GM12865 (cell line): ENCODE measurements at regions not wholly inside any gene's neighbourhood (a gene's known extent, or its start where the extent isn't known, plus 50 kb on each side); places are given as distances from the start of the nearest gene placed in this dataset.
"Not testable (repeated sequence)": the region's sequence is repeated elsewhere in the genome, so short reads cannot be mapped to it uniquely, and the experiment has no call there.

Experiments
- DNase-seq: peaks from one replicate; pipeline ENCODE4 v3.0.0; 2010; ENCODE audit warnings: low read depth
- H3K4me3 ChIP-seq: 2 replicates; pipeline ENCODE4 v1.5.1; 2011; ENCODE audit warnings: mild to moderate bottlenecking, low read depth, low read length, control low read depth
- TF ChIP-seq, protein P1 (sequence below): IDR thresholded peaks from 2 replicates; pipeline ENCODE4 v1.5.1; 2011; ENCODE audit warnings: low read length, control low read depth, low read depth, inconsistent platforms; ENCODE audit not compliant: insufficient read depth; ENCODE audit errors: missing control alignments

DNA sequence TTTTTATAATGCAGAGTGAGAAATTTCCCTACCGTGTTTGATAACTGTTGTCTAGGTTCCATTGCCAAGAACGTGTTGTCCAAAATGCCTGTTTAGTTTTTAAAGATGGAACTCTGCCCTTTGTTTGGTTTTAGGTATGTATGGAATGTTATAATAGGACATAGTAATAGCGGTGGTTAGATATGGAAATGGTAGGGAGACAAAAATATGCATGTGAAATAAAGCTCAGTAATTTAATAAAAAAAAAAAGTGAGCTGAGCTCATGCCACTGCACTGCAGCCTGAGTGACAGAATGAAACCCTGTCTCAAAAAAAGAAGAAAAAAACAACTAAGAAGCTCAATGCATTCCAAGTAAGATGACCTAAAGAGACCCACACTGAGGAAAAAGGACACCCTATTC is 72.9 kb downstream of the ZNF783 start:
- DNase-seq, result no peak
- TF ChIP-seq, protein P1, sequence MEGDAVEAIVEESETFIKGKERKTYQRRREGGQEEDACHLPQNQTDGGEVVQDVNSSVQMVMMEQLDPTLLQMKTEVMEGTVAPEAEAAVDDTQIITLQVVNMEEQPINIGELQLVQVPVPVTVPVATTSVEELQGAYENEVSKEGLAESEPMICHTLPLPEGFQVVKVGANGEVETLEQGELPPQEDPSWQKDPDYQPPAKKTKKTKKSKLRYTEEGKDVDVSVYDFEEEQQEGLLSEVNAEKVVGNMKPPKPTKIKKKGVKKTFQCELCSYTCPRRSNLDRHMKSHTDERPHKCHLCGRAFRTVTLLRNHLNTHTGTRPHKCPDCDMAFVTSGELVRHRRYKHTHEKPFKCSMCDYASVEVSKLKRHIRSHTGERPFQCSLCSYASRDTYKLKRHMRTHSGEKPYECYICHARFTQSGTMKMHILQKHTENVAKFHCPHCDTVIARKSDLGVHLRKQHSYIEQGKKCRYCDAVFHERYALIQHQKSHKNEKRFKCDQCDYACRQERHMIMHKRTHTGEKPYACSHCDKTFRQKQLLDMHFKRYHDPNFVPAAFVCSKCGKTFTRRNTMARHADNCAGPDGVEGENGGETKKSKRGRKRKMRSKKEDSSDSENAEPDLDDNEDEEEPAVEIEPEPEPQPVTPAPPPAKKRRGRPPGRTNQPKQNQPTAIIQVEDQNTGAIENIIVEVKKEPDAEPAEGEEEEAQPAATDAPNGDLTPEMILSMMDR, result no peak
- H3K4me3 ChIP-seq, result no peak overlapping the region

DNA sequence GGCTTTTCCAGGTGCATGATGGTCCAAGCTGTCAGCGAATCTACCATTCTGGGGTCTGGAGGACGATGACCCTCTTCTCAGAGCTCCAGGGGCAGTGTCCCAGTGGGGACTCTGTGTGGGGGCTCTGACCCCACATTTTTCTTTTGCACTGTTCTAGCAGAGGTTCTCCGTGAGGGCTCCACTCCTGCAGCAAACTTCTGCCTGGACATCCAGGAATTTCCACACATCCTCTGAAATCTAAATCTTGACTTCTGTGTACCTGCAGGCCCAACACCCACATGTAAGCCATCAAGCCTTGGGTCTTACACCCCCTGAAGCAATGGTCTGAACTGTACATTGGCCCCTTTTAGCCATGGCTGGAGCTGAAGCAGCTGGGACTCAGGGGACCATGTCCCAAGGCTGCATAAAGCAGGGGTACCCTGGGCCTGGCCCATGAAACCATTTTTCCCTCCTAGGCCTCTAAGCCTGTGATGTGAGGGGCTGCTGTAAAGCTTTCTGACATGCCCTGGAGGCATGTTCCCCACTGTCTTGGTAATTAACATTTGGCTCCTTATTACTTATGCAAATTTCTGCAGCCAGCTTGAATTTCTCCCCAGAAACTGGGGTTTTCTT is 86.9 kb downstream of the ZNF783 start:
- TF ChIP-seq, protein P1, result no peak
- DNase-seq, result no peak
- no peak overlapping the region for H3K4me3 ChIP-seq

DNA sequence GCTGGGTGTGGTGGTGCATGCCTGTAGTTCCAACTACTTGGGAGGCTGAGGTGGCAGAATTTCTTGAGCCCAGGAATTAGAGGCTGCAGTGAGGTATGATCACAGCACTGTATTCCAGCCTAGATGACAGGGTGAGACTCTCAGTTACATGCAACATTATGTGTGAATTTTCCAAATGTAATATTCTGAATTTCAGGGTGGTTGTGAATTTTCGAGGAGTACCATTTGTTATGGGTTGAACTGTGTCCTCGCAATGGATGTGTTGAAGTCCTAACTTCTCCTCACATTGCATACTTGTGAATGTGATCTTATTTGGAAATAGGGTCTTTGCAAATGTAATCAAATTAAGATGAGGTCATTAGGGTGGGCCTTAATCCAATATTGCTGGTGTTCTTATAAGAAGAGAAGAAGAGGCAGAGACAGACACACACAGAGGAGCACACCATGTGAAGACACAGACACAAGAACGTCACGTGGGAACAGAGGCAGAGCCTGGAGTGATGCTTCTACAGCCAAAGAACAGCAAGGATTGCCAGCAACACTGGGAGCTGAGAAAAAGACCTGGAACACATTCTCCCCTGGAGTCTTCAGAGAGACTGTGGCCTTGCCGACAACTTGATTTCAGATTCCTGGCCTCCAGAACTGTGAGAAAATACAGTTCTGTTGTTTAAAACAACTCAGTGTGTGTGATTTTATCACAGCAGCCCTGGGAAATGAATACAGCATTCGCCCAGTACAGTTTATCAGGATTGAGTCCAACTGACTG is 91.9 kb downstream of the ZNF783 start:
- DNase-seq, result no peak
- H3K4me3 ChIP-seq, result no peak overlapping the region
- TF ChIP-seq, protein P1, result no peak

DNA sequence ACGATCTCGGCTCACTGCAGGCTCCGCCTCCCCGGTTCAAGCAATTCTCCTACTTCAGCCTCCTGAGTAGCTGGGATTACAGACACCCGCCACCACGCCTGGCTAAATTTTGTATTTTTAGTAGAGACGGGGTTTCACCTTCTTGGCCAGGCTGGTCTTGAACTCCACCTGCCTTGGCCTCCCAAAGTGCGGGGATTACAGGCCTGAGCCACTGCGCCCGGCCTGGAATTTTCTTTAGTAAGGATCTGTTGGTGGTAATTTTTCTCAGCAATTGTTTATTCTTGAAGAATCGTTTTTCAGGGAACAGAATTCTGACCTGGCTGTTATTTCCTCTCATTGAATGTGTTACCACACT is 93.0 kb downstream of the ZNF783 start:
- DNase-seq, H3K4me3 ChIP-seq: not testable (repeated sequence)

DNA sequence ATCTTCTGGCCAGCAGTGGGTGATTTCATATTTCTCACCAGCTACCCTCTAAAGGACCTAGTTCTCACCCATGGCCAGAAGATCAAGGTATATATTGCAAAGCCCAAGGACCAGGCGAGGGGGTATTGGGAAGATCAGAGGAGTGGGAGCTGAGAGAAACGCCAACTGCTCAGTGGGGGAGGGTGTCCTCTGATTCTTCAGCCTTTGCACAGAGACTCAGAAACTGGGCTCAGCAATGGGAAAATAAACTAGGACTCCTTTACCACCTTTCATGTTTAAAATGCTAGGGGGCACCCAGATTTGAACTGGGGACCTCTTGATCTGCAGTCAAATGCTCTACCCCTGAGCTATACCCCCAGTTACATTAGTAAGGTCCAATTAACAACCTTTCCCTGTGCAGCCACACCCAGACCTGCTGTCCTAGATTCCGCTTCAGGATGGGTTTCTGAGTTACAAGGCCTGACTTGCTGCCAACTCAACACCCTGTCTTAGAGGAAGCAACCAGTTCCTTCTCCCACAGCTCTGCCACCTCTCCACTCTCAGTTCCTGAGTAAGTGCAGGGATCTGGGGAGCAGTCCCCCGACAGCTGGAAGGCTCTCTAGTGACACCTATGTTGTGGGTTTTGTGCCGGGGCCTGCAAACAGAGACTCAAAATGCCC is 93.5 kb downstream of the ZNF783 start:
- TF ChIP-seq, protein P1, result no peak
- no peak overlapping the region for H3K4me3 ChIP-seq
- DNase-seq, result peak; percentile 16

DNA sequence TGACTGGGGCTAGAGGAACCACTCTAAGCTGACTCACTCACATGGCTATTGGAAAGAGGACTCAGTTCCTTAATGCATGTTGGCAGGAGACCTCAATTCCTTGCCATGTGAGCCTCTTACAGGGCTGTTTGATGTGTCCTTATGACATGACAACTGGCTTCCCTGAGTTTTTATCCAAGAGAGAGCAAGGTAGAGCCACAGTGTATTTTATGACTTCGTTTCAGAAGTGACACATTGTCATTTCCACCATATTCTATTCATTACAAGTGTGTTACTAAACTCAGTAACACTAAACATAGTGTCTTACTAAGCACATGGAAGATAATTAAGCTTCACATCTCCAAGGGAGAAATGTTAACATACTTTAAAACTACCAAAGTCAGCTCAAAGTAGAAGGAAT is 98.2 kb downstream of the ZNF777 start:
- no peak for DNase-seq
- TF ChIP-seq, protein P1, result no peak
- no peak overlapping the region for H3K4me3 ChIP-seq

DNA sequence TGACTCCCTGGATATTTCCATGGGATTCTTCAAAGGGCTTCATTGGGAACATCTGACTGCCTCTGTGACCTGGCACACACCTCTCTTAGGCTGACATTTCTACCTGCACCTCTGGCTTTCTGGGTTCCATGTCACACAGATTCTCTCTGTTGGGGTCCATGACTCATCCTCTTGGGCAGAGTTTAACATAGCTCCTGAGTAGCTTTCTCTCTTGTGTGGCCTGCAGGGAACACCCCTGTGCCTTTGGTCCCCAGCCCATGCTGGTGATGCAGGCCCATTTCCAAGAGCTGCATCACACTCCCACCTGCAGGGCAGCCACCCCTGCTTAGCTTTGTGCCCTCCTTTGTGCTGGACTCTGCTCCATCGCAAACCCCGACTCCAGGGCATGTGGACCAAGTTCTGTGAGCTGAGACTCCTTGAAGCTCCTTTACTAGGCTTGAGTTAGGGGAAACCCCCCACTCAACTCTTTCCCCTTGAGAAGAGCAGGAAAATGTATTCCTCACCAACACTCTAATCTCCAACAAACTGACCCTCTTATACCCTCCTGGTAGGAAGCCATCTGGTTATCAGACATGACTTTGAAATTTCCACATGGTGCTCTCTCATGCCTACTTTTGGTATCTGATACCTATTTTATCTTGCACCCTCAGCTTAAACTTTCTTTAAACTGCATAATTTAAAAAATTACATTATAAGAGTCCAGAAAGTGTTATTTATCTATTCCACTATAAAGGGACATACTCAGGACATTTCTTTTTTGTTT is 93.3 kb downstream of the ZNF777 start:
- H3K4me3 ChIP-seq, result no peak overlapping the region
- TF ChIP-seq, protein P1, result no peak
- DNase-seq, result no peak
